ENCODE measurements at regions not wholly inside any gene's neighbourhood (a gene's known extent, or its start where the extent isn't known, plus 50 kb on each side); places are given as distances from the start of the nearest gene placed in this dataset.

DNA sequence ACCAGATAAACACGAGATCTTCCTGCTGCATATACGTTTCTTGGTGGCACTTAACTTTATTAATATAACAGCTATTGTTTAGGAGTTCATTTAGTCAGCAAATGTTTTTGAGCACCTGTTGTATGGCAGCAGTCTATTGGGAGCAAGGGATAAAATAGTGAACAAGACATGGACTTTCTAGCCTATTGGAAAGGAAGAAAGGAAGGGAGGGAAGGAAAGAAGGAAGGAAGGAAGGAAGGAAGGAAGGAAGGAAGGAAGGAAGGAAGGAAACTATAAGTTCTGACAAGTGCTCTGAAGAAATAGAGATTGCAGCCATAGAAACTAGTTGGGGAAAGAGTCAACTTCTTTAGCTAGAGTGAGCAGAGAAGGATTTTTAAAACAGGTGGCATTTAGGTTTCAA lies 149.1 kb upstream of the STARD13 start:
- DNase-seq (no peak), ATAC-seq (no peak)
- Mint-ChIP-seq H3K4me1 (no peaks in the 10 kb centered on the region), H3K4me3 (no peak overlapping the region), H3K27me3 (peaks cover 6% of the 10 kb centered on the region), H3K9me3 (ENCODE audit: low read depth) (no peaks in the 10 kb centered on the region), H3K36me3 (ENCODE audit: low read depth) (no peaks in the 10 kb centered on the region), H3K27ac (no peak overlapping the region)
- ChIA-PET POLR2A (no interaction called here), CTCF (interaction anchor here (1.2 kb wide), 1 partner anchor 9 kb away, joined by 4 read pairs; no protein-coding TSS in a partner anchor)
- intact Hi-C loops (cut with DNase I, micrococcal nuclease): no loop called here

DNA sequence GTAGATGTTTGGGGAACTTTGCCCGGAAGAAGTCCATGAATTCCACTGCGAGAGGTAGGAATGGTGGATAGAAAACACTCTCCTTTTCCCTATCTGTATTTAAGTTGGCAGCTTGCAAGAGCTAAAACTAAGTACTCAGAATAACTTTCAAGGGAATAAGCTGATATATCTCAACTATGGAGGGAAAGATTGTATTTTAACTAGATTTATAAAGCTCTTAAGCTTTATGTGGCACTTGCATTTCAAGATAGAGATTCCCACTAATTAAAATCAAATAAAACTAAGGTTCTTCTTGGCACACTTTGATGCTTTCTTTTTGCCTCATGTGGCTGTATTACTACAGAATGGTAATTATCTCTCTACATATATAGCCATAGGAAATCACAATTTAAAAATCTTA lies 149.7 kb upstream of the STARD13 start:
- DNase-seq (no peak), ATAC-seq (no peak)
- Mint-ChIP-seq H3K27ac (no peak overlapping the region), H3K4me1 (no peaks in the 10 kb centered on the region), H3K9me3 (ENCODE audit: low read depth) (no peaks in the 10 kb centered on the region), H3K4me3 (no peak overlapping the region), H3K27me3 (peaks cover 7% of the 10 kb centered on the region), H3K36me3 (ENCODE audit: low read depth) (no peaks in the 10 kb centered on the region)
- ChIA-PET CTCF (interaction anchor here (1.2 kb wide), 1 partner anchor 10 kb away, joined by 4 read pairs; no protein-coding TSS in a partner anchor), POLR2A (no interaction called here)
- intact Hi-C loops (cut with DNase I, micrococcal nuclease): no loop called here

DNA sequence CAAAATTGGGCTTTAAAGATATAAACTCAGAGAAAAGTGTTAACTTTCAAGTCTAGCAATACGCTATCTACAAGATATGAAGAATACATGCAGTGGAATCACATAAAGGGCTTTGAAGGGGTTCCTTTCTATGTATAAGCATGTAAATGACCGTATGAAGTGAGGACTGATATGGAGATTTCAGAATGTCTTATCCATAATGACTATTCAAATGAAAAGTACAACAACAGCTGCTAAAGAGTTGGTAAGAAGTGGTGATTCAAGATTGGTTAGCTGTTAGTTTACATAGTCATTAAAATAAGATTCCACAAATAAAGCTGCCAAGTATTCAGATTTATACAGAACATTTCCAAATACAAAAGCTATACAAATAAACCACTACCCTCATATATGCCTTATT lies 153.4 kb upstream of the STARD13 start:
- Mint-ChIP-seq H3K9me3 (ENCODE audit: low read depth) (no peaks in the 10 kb centered on the region), H3K27me3 (peaks cover 15% of the 10 kb centered on the region), H3K27ac (no peak overlapping the region), H3K36me3 (ENCODE audit: low read depth) (no peaks in the 10 kb centered on the region), H3K4me3 (no peak overlapping the region), H3K4me1 (no peaks in the 10 kb centered on the region)
- ChIA-PET CTCF (no interaction called here), POLR2A (no interaction called here)
- ATAC-seq (no peak), DNase-seq (no peak)
- intact Hi-C loops (cut with DNase I, micrococcal nuclease): no loop called here

DNA sequence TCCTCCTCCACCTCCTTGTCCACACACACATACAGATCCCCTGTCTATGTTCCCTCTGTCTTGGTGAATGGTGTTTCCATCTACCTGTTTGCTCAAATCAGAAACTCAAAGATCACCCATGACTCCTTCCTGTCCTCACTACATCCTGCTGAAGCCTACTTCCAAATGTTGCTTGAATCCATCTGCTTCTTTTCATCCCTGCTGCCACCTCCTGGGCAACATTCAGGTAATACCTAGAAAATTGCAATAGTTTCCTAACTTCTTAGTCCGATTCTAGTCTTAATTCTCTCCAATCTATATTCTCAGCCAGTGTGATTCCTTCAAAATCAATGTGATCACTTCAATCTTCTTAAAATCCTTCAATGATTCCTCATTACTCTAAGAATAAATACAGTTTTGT lies 155.5 kb upstream of the STARD13 start:
- H3K27ac Mint-ChIP-seq: no peak overlapping the region
- H3K36me3 Mint-ChIP-seq (ENCODE audit: low read depth): no peaks in the 10 kb centered on the region
- no peak for DNase-seq
- intact Hi-C loops (cut with DNase I, micrococcal nuclease): no loop called here
- peaks cover 8% of the 10 kb centered on the region for H3K27me3 Mint-ChIP-seq
- H3K4me1 Mint-ChIP-seq: no peaks in the 10 kb centered on the region
- ATAC-seq: no peak
- no peaks in the 10 kb centered on the region for H3K9me3 Mint-ChIP-seq (ENCODE audit: low read depth)
- ChIA-PET POLR2A (no interaction called here), CTCF (interaction anchor here (0.7 kb wide), 1 partner anchor 190 kb away, joined by 3 read pairs; no protein-coding TSS in a partner anchor)
- H3K4me3 Mint-ChIP-seq: no peak overlapping the region

- Mint-ChIP-seq H3K4me3 (no peak overlapping the region), H3K9me3 (ENCODE audit: low read depth) (no peaks in the 10 kb centered on the region), H3K36me3 (ENCODE audit: low read depth) (no peaks in the 10 kb centered on the region), H3K27ac (no peak overlapping the region), H3K4me1 (no peaks in the 10 kb centered on the region), H3K27me3 (peaks cover 10% of the 10 kb centered on the region)
- intact Hi-C loops (cut with DNase I, micrococcal nuclease): no loop called here
- CTCF ChIA-PET: no interaction called here
- no peak for DNase-seq
- no peak for ATAC-seq
- POLR2A ChIA-PET: no interaction called here
Measured at GRCh38 chr13:33445024-33445423, 159.5 kb upstream of the STARD13 start.

DNA sequence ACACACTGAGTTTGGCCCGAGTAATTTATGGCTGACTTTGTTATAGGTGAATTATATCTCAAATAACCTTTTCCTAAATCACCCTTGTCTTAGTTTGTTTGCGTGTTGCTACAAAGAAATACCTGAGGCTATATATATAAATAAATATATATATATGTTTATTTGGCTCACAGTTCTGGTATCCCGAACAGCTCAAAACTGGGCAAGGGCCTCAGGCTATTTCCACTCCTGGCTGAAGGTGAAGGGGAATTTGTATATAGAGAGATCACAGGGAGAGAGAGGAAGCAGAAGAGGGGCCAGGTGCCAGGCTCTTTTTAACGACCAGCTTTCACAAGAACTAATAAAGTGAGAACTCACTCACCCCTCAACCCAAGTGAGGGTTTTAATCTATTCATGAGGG lies 159.9 kb upstream of the STARD13 start:
- no peaks in the 10 kb centered on the region for H3K9me3 Mint-ChIP-seq (ENCODE audit: low read depth)
- intact Hi-C loops (cut with DNase I, micrococcal nuclease): no loop called here
- H3K4me3 Mint-ChIP-seq: no peak overlapping the region
- no peak overlapping the region for H3K27ac Mint-ChIP-seq
- peaks cover 7% of the 10 kb centered on the region for H3K27me3 Mint-ChIP-seq
- H3K36me3 Mint-ChIP-seq (ENCODE audit: low read depth): no peaks in the 10 kb centered on the region
- ChIA-PET CTCF (no interaction called here), POLR2A (no interaction called here)
- ATAC-seq: no peak
- DNase-seq: no peak
- H3K4me1 Mint-ChIP-seq: no peaks in the 10 kb centered on the region

DNA sequence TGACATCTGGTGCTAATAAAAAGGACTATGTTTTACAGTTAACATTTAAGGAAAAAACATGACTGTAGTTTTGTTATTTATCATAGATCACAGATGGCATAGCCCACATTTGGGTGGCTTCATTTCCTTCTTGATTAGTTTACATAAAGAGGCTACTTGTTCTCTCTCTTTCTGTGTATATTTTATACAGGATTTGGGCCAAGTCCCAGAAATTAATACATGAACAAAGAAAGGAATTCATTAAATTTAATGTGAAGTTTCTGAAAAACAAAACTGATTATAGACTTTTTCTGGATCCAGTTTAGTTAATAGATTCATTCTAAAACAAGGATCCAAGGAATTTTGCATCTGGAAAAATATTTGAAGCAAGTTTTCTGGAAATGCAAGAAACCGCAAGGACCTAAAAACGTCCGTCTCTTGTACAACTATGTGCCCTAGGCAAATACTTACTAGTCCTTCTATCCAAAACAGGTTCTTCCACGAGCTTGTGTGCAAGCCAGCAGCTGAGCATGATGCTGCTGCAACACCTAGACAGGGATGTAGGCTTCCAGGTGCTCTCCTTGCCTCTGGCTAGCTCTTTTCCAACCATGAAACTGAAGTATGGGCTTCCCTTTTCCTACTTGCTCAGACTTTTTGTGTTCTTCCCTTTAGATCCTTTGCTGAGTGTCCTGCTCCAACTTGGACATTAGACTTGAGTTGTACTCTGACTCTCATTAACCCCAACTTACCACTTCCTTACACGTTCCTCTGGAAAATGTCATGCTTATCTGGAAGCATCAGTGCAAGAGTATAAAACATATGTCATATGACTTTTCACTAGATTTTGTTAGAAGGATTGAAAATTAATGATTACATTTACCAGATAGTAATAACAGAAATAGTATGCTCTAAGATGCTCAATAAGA lies 161.5 kb upstream of the STARD13 start:
- POLR2A ChIA-PET: no interaction called here
- Mint-ChIP-seq H3K36me3 (ENCODE audit: low read depth) (no peaks in the 10 kb centered on the region), H3K27ac (no peak overlapping the region), H3K4me1 (no peaks in the 10 kb centered on the region), H3K4me3 (no peak overlapping the region), H3K27me3 (peaks cover 4% of the 10 kb centered on the region), H3K9me3 (ENCODE audit: low read depth) (no peaks in the 10 kb centered on the region)
- ATAC-seq (no peak), DNase-seq (no peak)
- CTCF ChIA-PET: interaction anchor here (1.3 kb wide), 1 partner anchor 52 kb away, joined by 3 read pairs; no protein-coding TSS in a partner anchor
- intact Hi-C loops (cut with DNase I, micrococcal nuclease): no loop called here

- Mint-ChIP-seq H3K9me3 (ENCODE audit: low read depth) (no peaks in the 10 kb centered on the region), H3K36me3 (ENCODE audit: low read depth) (no peaks in the 10 kb centered on the region), H3K4me3 (no peak overlapping the region), H3K27ac (no peak overlapping the region), H3K4me1 (no peaks in the 10 kb centered on the region), H3K27me3 (peaks cover 2% of the 10 kb centered on the region)
- ATAC-seq: no peak
- DNase-seq: no peak
- intact Hi-C loops (cut with DNase I, micrococcal nuclease): no loop called here
- ChIA-PET POLR2A (no interaction called here), CTCF (no interaction called here)
Measured at GRCh38 chr13:33448889-33449288, 163.3 kb upstream of the STARD13 start.

- Mint-ChIP-seq H3K36me3 (ENCODE audit: low read depth) (no peaks in the 10 kb centered on the region), H3K4me1 (no peaks in the 10 kb centered on the region), H3K9me3 (ENCODE audit: low read depth) (no peaks in the 10 kb centered on the region), H3K27me3 (peaks cover 2% of the 10 kb centered on the region), H3K27ac (no peak overlapping the region), H3K4me3 (no peak overlapping the region)
- intact Hi-C loops (cut with DNase I, micrococcal nuclease): no loop called here
- ATAC-seq: no peak
- CTCF ChIA-PET: interaction anchor here (0.6 kb wide), 1 partner anchor 164 kb away, joined by 3 read pairs; no protein-coding TSS in a partner anchor
- POLR2A ChIA-PET: no interaction called here
- no peak for DNase-seq
Measured at GRCh38 chr13:33450956-33451709, 165.6 kb upstream of the STARD13 start.

GRCh38 chr13:33452873-33453517 lies 167.4 kb upstream of the STARD13 start:
- peaks cover 2% of the 10 kb centered on the region for H3K27me3 Mint-ChIP-seq
- POLR2A ChIA-PET: no interaction called here
- no peak for DNase-seq
- intact Hi-C loops (cut with DNase I, micrococcal nuclease): no loop called here
- H3K9me3 Mint-ChIP-seq (ENCODE audit: low read depth): no peaks in the 10 kb centered on the region
- no peak overlapping the region for H3K4me3 Mint-ChIP-seq
- H3K27ac Mint-ChIP-seq: no peak overlapping the region
- CTCF ChIA-PET: no interaction called here
- ATAC-seq: no peak
- no peaks in the 10 kb centered on the region for H3K36me3 Mint-ChIP-seq (ENCODE audit: low read depth)
- no peaks in the 10 kb centered on the region for H3K4me1 Mint-ChIP-seq

DNA sequence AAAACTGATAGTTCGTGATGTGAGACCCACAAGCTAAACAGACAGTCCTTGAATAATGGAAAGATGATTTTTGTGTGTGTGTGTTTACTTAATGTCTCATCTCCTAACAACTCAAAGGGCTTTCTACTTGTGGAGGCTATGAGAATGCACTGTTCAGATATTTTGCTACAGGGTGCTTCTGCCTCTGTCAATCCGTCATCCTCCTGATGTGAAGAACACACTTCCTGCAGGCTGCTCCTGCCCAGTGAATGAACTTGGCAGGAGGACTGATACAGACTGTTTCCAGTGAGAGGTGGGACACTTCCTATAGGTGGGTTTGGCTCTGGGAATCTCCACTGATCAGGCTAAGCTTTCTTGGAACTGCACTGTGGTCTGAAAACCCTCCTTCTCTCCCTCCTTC lies 168.4 kb upstream of the STARD13 start:
- Mint-ChIP-seq H3K27me3 (no peaks in the 10 kb centered on the region), H3K36me3 (ENCODE audit: low read depth) (no peaks in the 10 kb centered on the region), H3K4me1 (no peaks in the 10 kb centered on the region), H3K4me3 (no peak overlapping the region), H3K27ac (no peak overlapping the region), H3K9me3 (ENCODE audit: low read depth) (no peaks in the 10 kb centered on the region)
- intact Hi-C loops (cut with DNase I, micrococcal nuclease): no loop called here
- POLR2A ChIA-PET: no interaction called here
- CTCF ChIA-PET: no interaction called here
- ATAC-seq: no peak
- no peak for DNase-seq
